RWPE2 (cell line): ENCODE measurements at regions not wholly inside any gene's neighbourhood (a gene's known extent, or its start where the extent isn't known, plus 50 kb on each side); places are given as distances from the start of the nearest gene placed in this dataset.

ENCODE experiments used
- ATAC-seq: fragments of 200-7000 bp; cut with Tn5 transposase; 3 replicates; pipeline ENCODE4 v1.9.1; 2021; ENCODE audit warnings: low read depth
- DNase-seq: peaks from one replicate; pipeline ENCODE4 v3.0.0-alpha.2; 2020; ENCODE audit warnings: low spot score
- H3K27ac ChIP-seq: fragments of 450-650 bp; 2 replicates; pipeline ENCODE4 v1.5.1; 2017; ENCODE audit warnings: mild to moderate bottlenecking; ENCODE audit not compliant: poor library complexity, severe bottlenecking
- H3K27me3 ChIP-seq: fragments of 250-450 bp; sonication (Bioruptor Pico); 2 replicates; pipeline ENCODE4 v1.5.1; 2021; ENCODE audit warnings: mild to moderate bottlenecking, moderate library complexity; ENCODE audit not compliant: insufficient read depth, poor library complexity, severe bottlenecking
- H3K36me3 ChIP-seq: fragments of 250-450 bp; sonication (Bioruptor Pico); 2 replicates; pipeline ENCODE4 v1.5.1; 2020; ENCODE audit warnings: low read depth, mild to moderate bottlenecking, moderate library complexity
- H3K4me1 ChIP-seq: fragments of 250-450 bp; sonication (Bioruptor Pico); 2 replicates; pipeline ENCODE4 v1.5.1; 2021; ENCODE audit warnings: mild to moderate bottlenecking, moderate library complexity; ENCODE audit not compliant: insufficient read depth, poor library complexity, severe bottlenecking
- H3K4me3 ChIP-seq: fragments of 250-450 bp; sonication (Bioruptor Pico); 2 replicates; pipeline ENCODE4 v1.5.1; 2021; ENCODE audit warnings: mild to moderate bottlenecking, moderate library complexity; ENCODE audit not compliant: severe bottlenecking
- H3K9me3 ChIP-seq: fragments of 250-450 bp; sonication (Bioruptor Pico); 2 replicates; pipeline ENCODE4 v1.5.1; 2021; ENCODE audit warnings: mild to moderate bottlenecking, moderate library complexity; ENCODE audit not compliant: severe bottlenecking
- TF ChIP-seq, protein P1 (sequence below): fragments of 450-650 bp; IDR thresholded peaks from one replicate; pipeline ENCODE4 v1.5.1; 2017; ENCODE audit warnings: mild to moderate bottlenecking, moderate library complexity; ENCODE audit not compliant: poor library complexity, severe bottlenecking

DNA sequence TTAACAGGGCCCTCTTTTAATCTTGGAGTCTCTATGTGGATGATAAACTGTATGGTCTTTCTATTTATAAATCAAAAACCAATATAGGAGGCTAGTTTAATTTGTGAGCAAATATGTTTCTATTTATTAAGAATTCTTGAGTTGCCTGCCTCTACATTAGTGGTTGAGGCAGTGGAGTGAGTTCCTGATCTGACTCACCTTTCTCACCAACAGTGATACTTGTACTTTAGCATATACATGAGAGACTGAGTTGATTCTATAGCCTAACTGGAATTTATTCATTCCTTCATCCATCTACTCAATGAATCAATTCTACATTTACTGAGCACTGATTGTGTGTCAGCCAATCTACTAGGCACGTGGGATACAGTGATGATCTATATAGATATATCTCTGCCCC lies 126.9 kb downstream of the TRMT11 start:
- Histone ChIP-seq H3K9me3 (no peaks in the 10 kb centered on the region), H3K36me3 (no peaks in the 10 kb centered on the region), H3K4me3 (no peak overlapping the region), H3K27me3 (no peaks in the 10 kb centered on the region), H3K4me1 (no peaks in the 10 kb centered on the region), H3K27ac (no peak overlapping the region)
- TF ChIP-seq, protein P1, sequence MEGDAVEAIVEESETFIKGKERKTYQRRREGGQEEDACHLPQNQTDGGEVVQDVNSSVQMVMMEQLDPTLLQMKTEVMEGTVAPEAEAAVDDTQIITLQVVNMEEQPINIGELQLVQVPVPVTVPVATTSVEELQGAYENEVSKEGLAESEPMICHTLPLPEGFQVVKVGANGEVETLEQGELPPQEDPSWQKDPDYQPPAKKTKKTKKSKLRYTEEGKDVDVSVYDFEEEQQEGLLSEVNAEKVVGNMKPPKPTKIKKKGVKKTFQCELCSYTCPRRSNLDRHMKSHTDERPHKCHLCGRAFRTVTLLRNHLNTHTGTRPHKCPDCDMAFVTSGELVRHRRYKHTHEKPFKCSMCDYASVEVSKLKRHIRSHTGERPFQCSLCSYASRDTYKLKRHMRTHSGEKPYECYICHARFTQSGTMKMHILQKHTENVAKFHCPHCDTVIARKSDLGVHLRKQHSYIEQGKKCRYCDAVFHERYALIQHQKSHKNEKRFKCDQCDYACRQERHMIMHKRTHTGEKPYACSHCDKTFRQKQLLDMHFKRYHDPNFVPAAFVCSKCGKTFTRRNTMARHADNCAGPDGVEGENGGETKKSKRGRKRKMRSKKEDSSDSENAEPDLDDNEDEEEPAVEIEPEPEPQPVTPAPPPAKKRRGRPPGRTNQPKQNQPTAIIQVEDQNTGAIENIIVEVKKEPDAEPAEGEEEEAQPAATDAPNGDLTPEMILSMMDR, result no peak
- DNase-seq (no peak), ATAC-seq (no peak)

DNA sequence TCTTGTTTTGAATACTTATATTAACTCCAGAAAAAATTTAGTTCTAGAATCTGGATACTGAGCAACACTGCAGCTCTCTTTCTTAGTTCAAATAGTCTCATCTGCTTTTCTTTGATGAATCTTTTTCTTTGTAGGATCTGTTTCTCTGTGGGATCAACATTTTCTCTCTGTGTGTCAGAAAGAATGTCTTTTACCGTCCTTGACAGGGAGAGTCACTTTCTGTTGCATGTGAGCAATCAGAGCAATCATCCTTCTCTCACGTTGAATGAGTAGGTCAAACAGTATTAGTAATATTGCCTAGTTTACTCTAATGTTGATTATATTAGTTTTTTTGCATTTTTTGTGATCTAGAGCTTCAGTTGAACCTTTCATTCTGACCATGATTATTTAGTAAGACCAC lies 130.9 kb downstream of the TRMT11 start:
- no peak overlapping the region for H3K4me3 ChIP-seq
- TF ChIP-seq, protein P1, result no peak
- ATAC-seq (no peak), DNase-seq (no peak)
- no peaks in the 10 kb centered on the region for H3K27me3 ChIP-seq
- no peaks in the 10 kb centered on the region for H3K36me3 ChIP-seq
- no peaks in the 10 kb centered on the region for H3K4me1 ChIP-seq
- H3K27ac ChIP-seq, result no peak overlapping the region
- H3K9me3 ChIP-seq, result no peaks in the 10 kb centered on the region

DNA sequence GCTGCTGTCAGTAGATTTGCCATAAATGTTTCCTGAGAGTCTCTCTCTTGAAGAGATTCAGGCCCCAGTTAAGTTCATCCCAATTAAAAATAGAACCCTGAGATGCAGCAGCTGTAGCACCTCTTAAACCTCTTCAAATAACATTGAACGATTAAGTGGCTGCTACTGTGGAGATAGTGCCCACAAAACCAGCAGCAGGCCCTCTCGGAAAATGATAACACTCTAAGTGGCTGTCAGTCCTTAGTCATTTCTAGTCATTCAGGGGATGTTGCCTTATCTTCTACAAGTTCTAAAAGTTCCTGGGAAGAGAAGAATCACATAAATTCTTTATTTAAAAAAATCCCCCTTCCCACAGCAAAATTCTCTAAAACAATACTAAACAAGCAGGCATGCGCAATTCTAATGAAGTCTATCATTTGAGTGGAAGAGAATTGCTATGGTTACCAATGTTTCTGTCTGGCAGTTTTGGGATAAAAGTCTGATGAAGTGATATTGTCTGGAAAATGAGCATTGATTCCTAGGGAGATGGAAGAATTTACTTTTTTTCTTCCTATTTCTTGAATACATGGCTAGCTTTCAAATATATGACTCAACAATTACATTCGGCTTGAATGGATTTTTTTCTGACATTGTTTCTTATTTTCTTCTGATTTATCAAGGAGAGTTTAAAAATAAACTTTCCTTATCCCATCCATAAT lies 131.9 kb downstream of the TRMT11 start:
- H3K4me1 ChIP-seq, result no peaks in the 10 kb centered on the region
- no peaks in the 10 kb centered on the region for H3K27me3 ChIP-seq
- no peaks in the 10 kb centered on the region for H3K36me3 ChIP-seq
- no peak overlapping the region for H3K4me3 ChIP-seq
- ATAC-seq (no peak), DNase-seq (no peak)
- H3K27ac ChIP-seq, result no peak overlapping the region
- TF ChIP-seq, protein P1, result no peak
- H3K9me3 ChIP-seq, result no peaks in the 10 kb centered on the region

DNA sequence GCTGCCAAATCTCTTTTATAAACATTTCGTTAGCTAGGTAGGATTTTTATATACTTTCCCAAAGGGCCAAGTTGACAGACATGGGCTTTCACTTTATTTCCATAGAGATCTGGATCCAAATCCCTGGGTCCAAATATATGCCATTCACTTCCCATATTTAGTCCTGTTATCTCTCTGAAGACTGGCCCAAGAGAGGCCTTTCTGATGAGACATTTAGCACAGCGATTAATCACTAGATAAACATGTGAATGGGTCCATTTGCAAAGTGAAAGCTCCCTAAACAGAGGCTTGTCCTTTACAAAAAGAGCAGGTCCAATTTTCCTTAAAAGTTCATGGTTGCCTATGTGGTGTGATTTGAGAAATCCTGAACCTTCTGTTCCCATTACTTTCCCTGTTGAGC lies 132.6 kb downstream of the TRMT11 start:
- DNase-seq (no peak), ATAC-seq (no peak)
- Histone ChIP-seq H3K36me3 (no peaks in the 10 kb centered on the region), H3K4me1 (no peaks in the 10 kb centered on the region), H3K27ac (no peak overlapping the region), H3K9me3 (no peaks in the 10 kb centered on the region), H3K4me3 (no peak overlapping the region), H3K27me3 (no peaks in the 10 kb centered on the region)
- TF ChIP-seq, protein P1, result no peak

DNA sequence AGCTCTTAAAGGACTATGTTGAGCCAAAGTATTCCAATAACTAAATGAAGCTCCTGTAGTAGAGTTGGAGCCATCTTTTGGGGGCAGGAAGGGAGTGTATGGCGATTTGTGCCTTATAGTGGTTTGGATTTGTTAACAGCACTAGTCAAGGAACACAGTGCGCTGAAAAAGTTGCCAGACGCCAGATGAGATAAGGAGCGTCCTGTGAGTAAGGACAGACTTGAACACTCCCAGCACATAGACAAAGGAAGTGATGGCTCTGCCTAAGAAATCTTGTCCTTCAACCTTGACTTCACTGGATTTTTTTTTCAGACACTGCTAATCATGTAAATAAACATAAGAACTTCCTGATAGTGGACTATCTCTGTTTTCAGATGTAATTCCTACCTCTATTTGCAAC lies 136.9 kb downstream of the TRMT11 start:
- TF ChIP-seq, protein P1, result no peak
- H3K27me3 ChIP-seq, result no peaks in the 10 kb centered on the region
- ATAC-seq (no peak), DNase-seq (no peak)
- H3K27ac ChIP-seq, result no peak overlapping the region
- H3K4me3 ChIP-seq, result no peak overlapping the region
- no peaks in the 10 kb centered on the region for H3K9me3 ChIP-seq
- no peaks in the 10 kb centered on the region for H3K4me1 ChIP-seq
- H3K36me3 ChIP-seq, result no peaks in the 10 kb centered on the region
